Stimulated activated CD4-positive, alpha-beta T cell treated with anti-CD3 and anti-CD28 coated beads, TNF-alpha, amount 100 ng/mL, for 4 hours (primary cell): ENCODE measurements at regions not wholly inside any gene's neighbourhood (a gene's known extent, or its start where the extent isn't known, plus 50 kb on each side); places are given as distances from the start of the nearest gene placed in this dataset.

ENCODE experiments used
- DNase-seq, 3 experiments: peaks; one replicate each; pipeline ENCODE4 v3.0.0-alpha.2; 2020; ENCODE audit warnings: low read depth in 3 of 3

GRCh38 chr6:140594806-140595128, 1220.3 kb upstream of the CITED2 start:
- no peak for DNase-seq

- no peak for DNase-seq
These were observed 1218.4 kb upstream of the CITED2 start for GRCh38 chr6:140592877-140593276.

GRCh38 chr6:140590641-140591040, 1216.2 kb upstream of the CITED2 start:
- no peak for DNase-seq

GRCh38 chr6:140586426-140587061, 1212.1 kb upstream of the CITED2 start:
- no peak for DNase-seq

GRCh38 chr6:140581601-140582000, 1207.2 kb upstream of the CITED2 start:
- no peak for DNase-seq

- DNase-seq: no peak
These were observed 1205.5 kb upstream of the CITED2 start for GRCh38 chr6:140579918-140580317.

GRCh38 chr6:140576004-140576555, 1201.6 kb upstream of the CITED2 start:
- DNase-seq: no peak

- no peak for DNase-seq
These were observed 1198.4 kb upstream of the CITED2 start for GRCh38 chr6:140572867-140573266.

GRCh38 chr6:140572129-140572528, 1197.7 kb upstream of the CITED2 start:
- DNase-seq: no peak

GRCh38 chr6:140571145-140571544, 1196.7 kb upstream of the CITED2 start:
- no peak for DNase-seq

GRCh38 chr6:140567466-140567865, 1193.0 kb upstream of the CITED2 start:
- DNase-seq: no peak

- DNase-seq: no peak
These were observed 1192.4 kb upstream of the CITED2 start for GRCh38 chr6:140566781-140567277.

- DNase-seq: no peak
These were observed 1189.3 kb upstream of the CITED2 start for GRCh38 chr6:140563728-140564127.

- DNase-seq: no peak
These were observed 1187.3 kb upstream of the CITED2 start for GRCh38 chr6:140561701-140562100.

GRCh38 chr6:140560671-140561070, 1186.2 kb upstream of the CITED2 start:
- no peak for DNase-seq

GRCh38 chr6:140559458-140559857, 1185.0 kb upstream of the CITED2 start:
- DNase-seq: no peak

- no peak for DNase-seq
These were observed 1180.0 kb upstream of the CITED2 start for GRCh38 chr6:140554421-140554820.

- DNase-seq: no peak
These were observed 1173.9 kb upstream of the CITED2 start for GRCh38 chr6:140548366-140548765.

GRCh38 chr6:140546640-140547039, 1172.2 kb upstream of the CITED2 start:
- no peak for DNase-seq

GRCh38 chr6:140544431-140544830, 1170.0 kb upstream of the CITED2 start:
- DNase-seq: no peak

- DNase-seq: no peak
These were observed 1168.4 kb upstream of the CITED2 start for GRCh38 chr6:140542863-140543262.

- no peak for DNase-seq
These were observed 1166.8 kb upstream of the CITED2 start for GRCh38 chr6:140541288-140541687.

GRCh38 chr6:140540743-140541142, 1166.3 kb upstream of the CITED2 start:
- DNase-seq: no peak

GRCh38 chr6:140538926-140539325, 1164.5 kb upstream of the CITED2 start:
- no peak for DNase-seq
